HG03095 (cell line): ENCODE measurements at regions not wholly inside any gene's neighbourhood (a gene's known extent, or its start where the extent isn't known, plus 50 kb on each side); places are given as distances from the start of the nearest gene placed in this dataset.

ENCODE experiments used
- ATAC-seq: cut with Tn5 transposase; IDR thresholded peaks from one replicate; pipeline ENCODE4 v1.9.1; 2021; ENCODE audit warnings: moderate library complexity; ENCODE audit not compliant: unreplicated experiment

DNA sequence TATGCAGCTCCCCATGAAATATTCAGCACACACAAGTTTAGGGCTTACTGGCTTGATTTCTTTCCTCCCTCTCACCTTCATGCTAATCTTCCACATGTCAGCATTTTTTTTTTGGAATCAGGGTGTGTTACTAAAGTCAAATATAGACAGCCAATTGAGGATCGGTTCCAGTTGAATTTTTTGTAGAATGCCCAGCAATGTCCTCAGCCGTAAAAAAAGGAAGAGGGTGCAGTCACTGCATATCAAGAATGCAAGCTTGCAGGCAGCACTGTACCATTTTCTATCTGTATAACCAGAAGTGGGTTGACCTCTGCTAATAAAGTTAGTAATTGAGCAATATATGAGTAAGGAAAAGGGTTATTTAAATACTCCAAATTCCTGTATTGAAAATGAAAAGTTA lies 51.4 kb upstream of the CHMP2B start:
- ATAC-seq, result no peak

DNA sequence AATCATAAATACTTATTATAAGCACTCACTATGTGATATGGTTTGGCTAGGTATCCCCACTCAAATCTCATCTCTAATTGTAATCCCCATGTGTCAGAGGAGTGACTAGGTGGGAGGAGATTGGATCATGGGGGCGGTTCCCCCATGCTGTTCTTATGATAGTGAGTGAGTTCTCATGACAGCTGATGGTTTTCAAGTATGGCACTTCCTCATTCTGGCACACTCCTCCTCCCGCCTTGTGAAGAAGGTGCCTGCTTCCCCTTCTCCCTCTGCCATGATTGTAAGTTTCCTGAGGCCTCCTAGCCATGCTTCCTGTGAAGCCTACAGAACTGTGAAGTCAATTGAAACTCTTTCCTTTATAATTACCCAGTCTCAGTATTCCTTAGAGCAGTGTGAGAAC lies 53.3 kb upstream of the CHMP2B start:
- no peak for ATAC-seq

DNA sequence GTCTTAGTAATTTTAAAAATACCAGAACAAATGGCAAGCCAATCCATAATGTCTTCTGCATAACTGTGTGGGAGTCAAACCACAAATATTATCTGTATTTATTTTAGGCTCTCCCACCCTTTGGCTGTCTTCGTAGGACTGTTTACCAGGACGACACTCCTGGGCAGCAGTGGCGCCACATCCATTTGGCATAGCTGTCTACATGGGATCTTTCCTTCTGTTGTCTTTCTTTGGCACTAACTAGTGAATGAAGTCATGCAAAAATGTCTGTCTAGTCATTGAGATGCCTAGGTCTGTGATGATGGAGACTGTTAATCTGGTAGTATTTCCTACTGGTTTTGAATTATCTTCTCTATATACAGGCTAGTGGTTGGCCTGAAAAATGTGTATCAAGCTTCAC lies 54.0 kb upstream of the CHMP2B start:
- ATAC-seq, result no peak

DNA sequence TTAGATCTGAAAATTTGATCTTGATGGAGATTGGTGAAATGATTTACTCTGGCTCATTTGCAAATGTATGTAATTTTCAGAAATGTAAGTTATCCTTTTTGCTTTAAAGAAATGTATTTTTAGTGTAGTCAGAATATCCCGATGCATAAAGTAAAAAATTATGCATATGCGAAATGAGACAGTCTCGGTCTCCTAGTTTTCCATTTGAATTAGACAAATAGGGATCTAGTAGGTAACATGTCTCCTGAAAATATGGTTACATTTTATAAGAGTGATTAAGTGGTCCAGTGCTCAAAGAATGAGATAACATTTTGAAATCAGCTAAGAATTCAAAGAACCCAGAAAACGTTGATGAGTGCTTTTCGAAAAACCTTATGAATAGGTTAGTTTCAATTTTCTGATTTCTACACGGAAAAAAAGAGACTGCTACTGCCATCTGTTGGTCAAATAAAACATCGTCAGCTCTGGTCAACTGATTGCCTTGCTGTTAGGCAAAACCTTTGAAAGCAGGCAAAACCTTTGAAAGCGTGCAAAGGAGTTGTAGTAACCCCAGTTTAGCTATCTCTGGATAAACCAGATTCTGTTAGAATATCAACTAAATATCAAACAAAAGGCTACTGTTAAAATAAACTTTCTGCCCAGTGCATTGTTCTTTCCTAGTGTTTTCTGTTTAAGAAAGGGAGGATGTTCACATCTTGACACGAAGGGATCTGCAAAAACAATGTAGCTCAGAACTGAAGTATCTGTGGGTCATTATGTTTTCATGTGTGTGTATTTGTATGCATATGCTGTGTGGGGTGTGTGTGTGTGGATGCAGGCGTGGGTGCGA lies 59.3 kb upstream of the CHMP2B start:
- peak; percentile 91 for ATAC-seq

DNA sequence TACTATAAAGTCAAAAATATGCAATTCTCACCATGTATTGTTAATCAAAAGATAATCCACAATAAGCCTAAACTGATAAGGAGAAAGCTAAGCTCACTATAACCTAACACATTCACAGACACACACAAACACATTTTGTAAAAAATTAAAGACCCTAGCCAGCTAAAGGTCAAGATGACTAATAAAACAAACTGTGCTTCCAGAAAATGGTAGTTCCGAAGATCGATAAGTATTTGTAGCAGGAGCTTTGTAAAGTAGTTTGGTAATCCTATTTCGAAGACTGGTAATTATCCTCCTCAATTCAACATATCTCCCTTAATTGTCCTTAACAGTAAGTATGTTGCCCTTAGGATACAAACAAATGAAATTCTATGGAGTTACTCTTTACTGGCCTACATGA lies 62.9 kb upstream of the CHMP2B start:
- ATAC-seq, result no peak

DNA sequence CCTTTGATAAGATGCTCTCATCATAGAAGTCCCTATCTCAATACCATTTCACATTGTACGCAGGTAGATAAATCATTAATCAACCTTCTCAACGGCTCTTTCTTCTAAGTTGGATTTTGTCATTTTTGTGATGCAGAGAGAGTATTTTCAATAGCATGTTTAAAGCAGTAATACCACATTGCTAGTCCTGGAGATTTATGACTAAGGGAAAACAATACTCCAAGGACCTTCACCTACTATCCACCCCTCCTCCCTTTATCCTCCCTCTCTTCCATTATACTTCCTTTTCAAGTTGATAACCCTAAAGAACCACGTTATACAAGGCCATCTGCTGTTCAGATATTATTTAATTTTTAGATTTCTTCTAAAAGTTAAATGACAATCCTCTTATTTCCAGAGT lies 65.3 kb upstream of the CHMP2B start:
- no peak for ATAC-seq

DNA sequence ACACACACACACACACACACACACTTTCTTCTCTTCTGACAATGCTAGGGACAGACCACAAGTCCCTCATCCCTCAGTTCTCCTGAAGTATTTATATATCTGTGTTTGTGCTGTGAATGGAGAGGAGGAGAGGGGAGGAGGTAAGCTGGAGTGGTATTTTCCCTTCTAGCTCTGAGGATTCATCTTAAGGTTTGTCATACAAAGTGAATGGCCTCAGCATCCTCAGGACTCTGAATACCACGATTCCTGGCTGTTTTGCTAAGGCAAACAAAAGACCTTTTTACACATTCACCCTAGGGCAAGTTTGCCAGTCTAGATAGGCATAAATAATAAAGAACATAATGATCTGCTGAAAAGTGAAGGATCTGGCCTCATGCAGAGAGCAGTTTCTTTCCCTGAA lies 65.7 kb upstream of the CHMP2B start:
- no peak for ATAC-seq

DNA sequence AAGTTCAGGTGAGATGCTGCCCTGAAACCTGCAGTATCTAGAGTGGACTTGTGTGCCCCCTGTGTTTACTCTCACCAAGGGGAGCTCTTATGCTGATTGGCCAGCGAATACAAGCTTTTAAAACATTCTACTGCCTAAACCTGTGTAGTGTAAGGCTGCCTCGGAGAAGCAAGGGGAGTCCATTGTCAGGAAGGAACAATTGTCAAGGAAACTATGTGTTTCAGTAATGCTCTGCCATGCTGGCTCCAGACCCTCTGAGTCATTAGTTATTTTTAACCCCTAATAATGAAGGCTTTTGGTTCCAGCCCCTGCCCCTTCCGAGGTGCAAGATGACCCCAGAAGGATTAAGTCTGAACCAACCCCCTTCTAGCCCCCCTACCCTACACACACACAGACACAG lies 66.1 kb upstream of the CHMP2B start:
- no peak for ATAC-seq

DNA sequence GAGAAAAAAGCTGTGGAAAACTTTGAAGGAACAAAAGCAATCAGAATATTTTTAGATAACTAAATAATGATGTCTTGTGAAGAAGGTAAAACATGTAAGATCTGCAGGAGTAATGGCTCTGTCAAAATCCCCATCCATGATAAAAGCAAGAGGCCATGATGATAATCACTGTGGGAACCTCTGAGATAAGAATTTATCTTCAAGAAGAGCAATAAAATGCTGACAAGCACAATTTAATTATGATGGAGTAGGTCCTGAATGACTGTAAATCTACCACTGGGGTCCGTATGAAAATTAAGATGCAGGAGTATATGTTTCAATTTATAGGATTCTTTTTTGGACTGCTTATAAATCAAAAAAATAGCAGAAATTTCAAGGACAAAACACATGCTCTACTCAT lies 68.3 kb upstream of the CHMP2B start:
- ATAC-seq, result no peak

DNA sequence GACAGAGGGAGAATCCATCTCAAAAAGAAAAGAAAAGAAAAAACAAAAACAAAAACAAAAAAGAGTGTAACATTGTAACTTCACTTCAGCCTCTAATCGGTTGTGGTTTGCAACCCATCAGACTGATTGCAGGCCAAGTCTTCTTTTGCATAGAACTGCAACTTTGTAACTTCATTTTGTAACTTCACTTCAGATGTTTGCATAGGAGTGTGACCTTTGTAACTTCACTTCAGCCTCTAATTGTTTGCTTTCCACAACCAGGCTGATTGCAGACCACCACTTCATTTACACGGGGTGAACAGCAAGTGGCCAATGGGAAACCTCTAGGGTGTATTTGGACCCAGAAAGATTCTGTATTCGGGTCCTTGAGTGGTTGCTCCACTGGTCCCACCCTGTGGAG lies 79.1 kb upstream of the CHMP2B start:
- ATAC-seq, result no peak

DNA sequence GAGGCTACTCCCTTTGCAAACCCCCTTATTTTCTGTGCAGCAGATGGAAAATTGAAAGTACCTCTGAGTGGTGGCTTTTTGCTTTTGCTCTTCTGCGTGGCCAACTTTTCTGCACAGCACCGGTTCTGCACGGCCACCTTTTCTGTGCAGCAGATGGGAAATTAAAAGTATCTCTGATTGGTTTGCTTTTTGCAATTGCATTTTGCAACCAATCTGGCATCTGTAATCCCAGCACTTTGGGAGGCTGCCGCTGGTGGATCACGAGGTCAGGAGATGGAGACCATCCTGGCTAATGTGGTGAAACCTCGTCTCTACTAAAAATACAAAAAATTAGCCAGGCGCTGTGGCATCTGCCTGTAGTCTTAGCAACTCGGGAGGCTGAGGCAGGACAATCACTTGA lies 79.5 kb upstream of the CHMP2B start:
- ATAC-seq, result no peak

DNA sequence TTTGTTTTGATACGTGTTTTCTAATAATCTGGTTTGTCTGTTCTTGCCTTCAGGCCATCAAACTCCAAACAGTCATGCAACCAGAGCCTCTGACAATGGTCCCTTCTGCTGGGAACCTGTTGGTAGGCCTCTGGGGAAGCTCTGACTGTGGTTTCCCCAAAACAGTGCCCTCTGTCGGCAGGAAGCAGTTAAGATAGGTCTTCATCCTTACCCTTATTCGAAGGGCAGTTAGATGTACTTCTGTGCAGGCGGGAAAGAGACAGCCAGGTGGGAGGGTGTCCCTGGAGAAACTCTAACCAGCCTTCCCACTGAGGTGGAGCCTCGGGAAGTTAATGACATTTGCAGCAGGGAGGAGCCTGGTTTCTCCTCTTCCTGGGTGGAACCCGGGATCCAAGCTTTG lies 81.6 kb upstream of the CHMP2B start:
- peak; percentile 90 for ATAC-seq

DNA sequence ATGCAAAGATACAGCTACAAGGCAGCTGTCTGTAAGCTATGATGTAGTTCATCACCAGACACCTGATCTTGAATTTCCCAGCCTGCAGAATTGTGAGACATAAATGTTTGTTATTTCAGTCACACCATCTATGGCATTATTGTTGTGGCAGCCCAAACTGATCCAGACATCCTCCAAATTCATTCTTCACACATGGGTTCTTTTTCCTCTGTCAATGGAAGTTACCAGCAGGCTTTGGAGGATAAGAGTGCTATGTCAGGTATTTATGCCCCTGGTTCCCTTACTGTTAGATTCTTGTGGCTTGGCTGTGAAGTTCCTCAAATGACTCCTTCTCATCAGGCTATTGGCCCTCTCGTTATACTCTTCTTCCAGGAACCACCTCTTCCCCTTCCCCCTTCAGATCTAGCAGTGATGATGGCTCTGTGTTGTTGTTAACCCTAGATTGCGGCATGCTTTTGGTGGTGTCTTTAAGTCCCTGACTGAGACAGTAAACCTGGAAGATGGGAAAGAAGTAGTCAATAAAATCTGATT lies 91.0 kb upstream of the CHMP2B start:
- no peak for ATAC-seq

DNA sequence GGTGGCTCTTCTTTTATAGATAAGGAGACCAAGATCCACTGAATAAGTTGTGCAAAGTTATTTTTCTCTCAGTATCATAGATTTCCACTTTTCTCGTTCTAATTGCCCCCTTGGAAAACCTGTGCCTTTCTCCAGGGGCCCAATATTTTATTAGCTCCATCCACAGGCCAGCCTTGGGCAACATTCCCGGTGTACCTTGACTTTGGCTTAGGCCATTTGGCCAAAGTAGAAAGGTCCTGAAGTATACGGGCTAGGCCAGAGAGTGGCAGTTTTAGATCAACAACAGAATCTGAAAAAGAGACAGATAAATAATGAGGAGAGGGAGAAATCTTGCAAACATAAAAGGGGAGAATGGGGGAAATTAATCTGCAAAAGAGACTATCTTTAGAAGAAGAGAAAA lies 91.7 kb upstream of the CHMP2B start:
- no peak for ATAC-seq

DNA sequence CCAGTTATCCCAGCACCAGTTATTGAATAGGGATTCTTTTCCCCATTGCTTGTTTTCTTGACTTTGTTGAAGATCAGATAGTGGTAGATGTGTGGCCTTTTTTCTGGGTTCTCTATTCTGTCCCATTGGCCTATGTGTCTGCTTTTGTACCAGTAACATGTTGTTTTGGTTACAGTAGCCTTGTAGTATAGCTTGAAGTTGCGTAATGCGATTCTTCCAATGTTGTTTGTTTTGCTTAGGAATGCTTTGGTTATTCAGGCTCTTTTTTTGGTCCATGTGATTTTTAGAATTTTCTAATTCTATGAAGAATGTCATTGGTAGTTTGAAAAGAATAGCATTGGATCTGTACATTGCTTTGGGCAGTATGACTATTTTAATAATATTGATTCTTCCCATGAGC lies 94.3 kb upstream of the CHMP2B start:
- no peak for ATAC-seq

DNA sequence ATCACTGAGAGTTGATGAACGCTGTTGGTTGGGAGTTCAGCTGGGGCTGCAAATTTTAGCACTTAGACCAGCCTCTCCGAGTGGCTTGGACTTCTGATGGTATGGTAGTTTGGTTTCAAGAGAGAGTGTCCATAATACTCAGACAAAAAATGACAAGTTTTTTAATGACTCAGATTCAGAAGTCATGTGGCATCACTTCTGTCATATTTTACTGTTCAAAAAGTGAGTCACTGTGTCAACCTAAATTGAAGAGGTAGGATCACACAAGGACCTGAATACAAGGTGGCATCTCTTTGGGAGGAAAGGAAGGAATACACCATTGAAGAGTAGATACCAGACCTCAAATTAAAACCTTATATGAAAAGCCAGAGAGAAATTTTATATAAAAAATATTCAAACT lies 99.1 kb upstream of the CHMP2B start:
- ATAC-seq, result no peak

DNA sequence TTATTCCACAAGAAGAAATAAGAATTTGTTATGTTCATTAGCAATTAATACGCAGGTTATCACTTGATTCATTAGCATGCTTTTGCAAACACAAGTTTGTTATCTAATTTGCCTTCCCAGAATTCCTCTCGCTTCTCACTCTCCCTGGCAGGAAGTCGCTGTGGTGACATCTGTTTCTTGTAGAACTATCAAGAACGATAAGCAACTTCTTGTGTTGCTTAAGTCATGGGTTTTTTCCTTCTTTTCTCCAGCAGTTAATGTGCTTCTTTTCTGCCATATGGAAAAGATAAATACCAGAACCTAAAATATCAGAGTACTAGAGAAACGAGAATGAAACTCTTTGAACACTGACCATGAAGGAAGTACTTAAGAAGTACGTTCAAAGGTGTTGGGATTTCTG lies 99.8 kb upstream of the CHMP2B start:
- ATAC-seq, result no peak

DNA sequence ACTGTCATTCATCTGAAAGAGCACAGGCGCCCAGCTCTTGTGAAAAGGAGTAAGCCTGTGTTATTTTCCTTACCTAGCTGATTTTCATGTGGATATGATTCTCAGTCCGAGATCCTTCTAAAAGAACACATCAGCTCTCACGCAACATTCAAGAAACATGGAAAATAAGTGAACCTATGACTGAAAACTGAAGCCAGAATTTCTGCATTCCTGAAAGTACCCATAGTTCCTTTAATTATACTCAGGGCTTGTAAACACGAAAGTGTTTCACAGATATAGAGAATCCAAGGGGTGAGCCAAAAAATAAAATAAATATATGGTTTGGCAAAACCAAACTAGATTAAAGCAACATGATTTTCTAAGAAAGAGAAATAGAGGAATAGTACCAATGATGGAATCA lies 100.8 kb upstream of the CHMP2B start:
- ATAC-seq, result no peak

DNA sequence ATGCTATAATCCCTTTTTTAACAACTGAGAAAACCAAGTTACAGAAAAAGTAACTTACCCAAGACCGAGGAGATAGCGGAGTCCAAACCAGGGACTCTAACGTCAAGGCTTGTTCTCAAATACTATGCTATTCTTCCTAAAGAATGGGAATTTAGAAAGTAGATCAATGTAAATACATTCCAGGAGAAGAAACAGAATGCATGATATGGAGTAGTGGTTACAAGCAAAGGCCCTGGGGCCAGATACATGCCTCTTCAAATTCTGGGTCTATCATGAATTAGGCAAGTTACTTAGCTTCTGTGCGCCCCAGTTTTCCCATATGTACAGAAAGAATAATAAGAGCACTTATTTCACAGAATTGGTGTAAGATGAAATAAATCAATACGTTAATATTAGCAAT lies 102.0 kb upstream of the CHMP2B start:
- ATAC-seq, result no peak

DNA sequence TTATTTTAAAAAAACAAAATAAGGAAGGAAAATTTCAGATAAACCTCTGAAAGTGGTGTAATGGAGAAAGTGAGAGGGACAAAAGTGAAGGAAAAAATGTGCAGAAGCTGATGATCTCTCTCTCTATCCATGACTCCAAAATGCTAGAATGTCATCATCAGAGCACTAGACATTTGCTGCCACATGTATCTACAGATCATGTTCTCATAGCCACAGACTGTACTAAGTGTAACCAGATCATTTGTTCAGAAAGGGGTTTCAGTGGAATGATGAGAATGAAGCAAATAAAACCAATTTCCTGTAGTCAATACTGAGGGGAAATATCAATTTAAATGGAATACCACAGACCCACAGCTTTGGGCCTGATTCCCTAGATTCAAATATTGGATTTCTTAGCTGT lies 104.3 kb upstream of the CHMP2B start:
- no peak for ATAC-seq

DNA sequence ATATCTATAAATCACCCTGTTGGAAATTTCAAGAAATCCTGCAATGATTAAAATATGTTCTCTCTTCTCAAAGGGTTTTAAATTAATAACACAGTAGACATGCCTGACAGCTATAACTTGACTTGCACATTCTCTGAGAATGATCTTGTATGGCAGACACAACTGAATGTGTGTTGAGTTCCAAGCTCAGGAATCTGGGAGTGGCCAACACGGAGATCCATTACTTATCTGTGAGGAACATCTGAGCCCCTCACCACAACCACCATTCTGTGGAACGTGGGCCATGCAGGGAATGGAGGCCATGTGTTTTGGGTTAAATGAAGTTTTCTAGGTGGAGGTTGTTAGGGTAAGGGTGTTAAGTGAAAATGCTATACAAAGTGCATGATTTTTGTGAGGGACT lies 105.3 kb upstream of the CHMP2B start:
- no peak for ATAC-seq

DNA sequence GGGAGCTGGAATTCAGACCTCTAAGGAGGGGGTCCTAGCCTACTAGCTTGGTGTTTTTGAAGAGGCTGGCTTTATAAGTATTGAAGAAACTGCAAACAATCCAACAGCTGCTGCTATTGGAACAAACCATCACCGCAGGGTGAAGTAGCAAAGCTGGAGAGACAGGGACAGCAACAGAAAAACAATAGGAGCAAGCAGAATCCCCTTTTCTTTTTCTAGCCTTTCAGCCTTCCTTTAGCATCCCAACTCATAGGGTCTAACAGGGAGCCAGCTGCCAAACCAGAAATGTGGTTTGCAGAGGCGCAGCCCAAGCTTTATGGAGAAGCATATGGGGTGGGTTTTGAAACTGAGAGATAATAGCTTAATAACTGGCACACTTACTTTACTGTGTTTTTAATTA lies 106.2 kb upstream of the CHMP2B start:
- no peak for ATAC-seq

DNA sequence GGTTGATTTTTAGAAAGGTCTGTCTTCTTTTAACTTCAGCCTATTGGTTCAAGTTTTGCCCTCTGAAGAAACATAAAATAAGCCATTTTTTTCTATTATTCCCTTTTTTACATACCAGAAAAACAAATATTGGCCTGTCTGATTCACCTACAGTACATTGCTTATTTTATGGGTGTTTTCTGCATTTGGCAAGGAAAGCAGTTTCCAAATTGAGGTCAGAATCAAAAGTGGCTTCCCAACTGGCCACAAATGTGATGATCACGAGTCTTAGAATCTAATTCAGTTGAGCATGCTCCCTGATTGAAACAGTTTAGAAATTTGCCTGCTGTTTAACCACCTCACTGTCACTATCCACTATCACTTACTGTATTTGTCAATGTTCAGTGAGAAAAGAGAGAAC lies 106.9 kb upstream of the CHMP2B start:
- no peak for ATAC-seq
